ENCODE measurements at regions not wholly inside any gene's neighbourhood (a gene's known extent, or its start where the extent isn't known, plus 50 kb on each side); places are given as distances from the start of the nearest gene placed in this dataset.

DNA sequence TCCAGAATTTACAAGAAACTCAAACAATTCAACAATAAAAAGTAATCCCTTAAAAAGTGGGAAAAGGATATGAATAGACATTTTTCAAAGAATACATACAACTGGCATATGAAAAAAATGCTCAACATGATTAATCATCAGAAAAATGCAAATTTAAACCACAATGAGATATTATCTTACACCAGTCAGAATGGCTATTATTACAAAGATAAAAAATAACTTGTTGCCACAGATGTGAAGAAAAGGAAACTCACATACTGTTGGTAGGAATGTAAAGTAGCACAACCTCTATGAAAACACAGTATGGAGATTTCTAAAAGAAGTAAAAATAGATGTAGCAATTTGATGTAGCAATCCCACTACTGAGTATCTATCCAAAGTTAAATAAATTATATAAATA, 65.1 kb upstream of the DIAPH2 start:
- Histone ChIP-seq H3K4me1 (ENCODE audit: insufficient read depth, low read length) (no peaks in the 10 kb centered on the region), H3K79me2 (ENCODE audit: insufficient read depth, low read length) (no peaks in the 10 kb centered on the region), H4K20me1 (ENCODE audit: insufficient read depth, low read length) (no peaks in the 10 kb centered on the region), H3K9ac (ENCODE audit: low read depth, low read length) (no peak overlapping the region), H3K4me3 (ENCODE audit: low read depth in 1 of 2, low read length in 2 of 2) (no peak overlapping the region), H2AFZ (ENCODE audit: low read depth, low read length) (no peak overlapping the region), H3K36me3 (ENCODE audit: insufficient read depth, low read length) (no peaks in the 10 kb centered on the region), H3K27me3 (ENCODE audit: insufficient read depth, low read length, poor library complexity) (no peaks in the 10 kb centered on the region), H3K9me3 (ENCODE audit: insufficient read depth, low read length, severe bottlenecking) (no peaks in the 10 kb centered on the region), H3K27ac (ENCODE audit: low read length) (no peak overlapping the region), H3K4me2 (ENCODE audit: insufficient read depth, low read length) (no peak overlapping the region)
- TF ChIP-seq EZH2 (IDR thresholded peaks at IDR 0.05; ENCODE audit: borderline replicate concordance, low read depth, low read length, severe bottlenecking), result no peak
- TF ChIP-seq CTCF (IDR thresholded peaks at IDR 0.05; ENCODE audit: borderline replicate concordance, extremely low read depth, low read length, poor library complexity, severe bottlenecking), result no peak
- ATAC-seq (ENCODE audit: insufficient read depth, low read depth) (no peak), DNase-seq (no peak)

DNA sequence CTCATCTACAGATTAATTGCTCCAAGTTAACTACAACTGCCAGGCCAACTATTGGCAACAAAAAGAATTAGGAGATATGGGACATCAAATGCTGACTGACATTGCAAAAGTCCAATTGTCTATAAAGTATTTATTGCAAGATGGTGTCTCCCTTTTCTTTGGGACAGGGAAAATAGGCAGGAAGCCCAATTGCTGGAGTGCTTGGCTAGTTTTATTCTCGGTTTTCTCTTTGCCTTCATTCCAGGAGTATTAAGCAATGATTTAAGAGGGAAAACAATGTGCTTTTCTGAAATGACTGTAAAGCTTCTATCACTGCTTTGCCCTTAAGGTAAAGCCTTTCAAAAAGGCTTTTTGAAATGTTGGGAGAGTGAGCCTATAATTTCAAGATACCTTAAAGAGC, 62.8 kb upstream of the DIAPH2 start:
- no peaks in the 10 kb centered on the region for H3K9me3 ChIP-seq (ENCODE audit: insufficient read depth, low read length, severe bottlenecking)
- TF ChIP-seq EZH2 (IDR thresholded peaks at IDR 0.05; ENCODE audit: borderline replicate concordance, low read depth, low read length, severe bottlenecking) (no peak), CTCF (IDR thresholded peaks at IDR 0.05; ENCODE audit: borderline replicate concordance, extremely low read depth, low read length, poor library complexity, severe bottlenecking) (no peak)
- no peak overlapping the region for H3K27ac ChIP-seq (ENCODE audit: low read length)
- H3K4me1 ChIP-seq (ENCODE audit: insufficient read depth, low read length), result no peaks in the 10 kb centered on the region
- no peak overlapping the region for H3K9ac ChIP-seq (ENCODE audit: low read depth, low read length)
- no peak for DNase-seq
- H2AFZ ChIP-seq (ENCODE audit: low read depth, low read length), result no peak overlapping the region
- H3K27me3 ChIP-seq (ENCODE audit: insufficient read depth, low read length, poor library complexity), result no peaks in the 10 kb centered on the region
- no peaks in the 10 kb centered on the region for H3K79me2 ChIP-seq (ENCODE audit: insufficient read depth, low read length)
- no peaks in the 10 kb centered on the region for H3K36me3 ChIP-seq (ENCODE audit: insufficient read depth, low read length)
- H4K20me1 ChIP-seq (ENCODE audit: insufficient read depth, low read length), result no peaks in the 10 kb centered on the region
- no peak overlapping the region for H3K4me3 ChIP-seq (ENCODE audit: low read depth in 1 of 2, low read length in 2 of 2)
- no peak for ATAC-seq (ENCODE audit: insufficient read depth, low read depth)
- H3K4me2 ChIP-seq (ENCODE audit: insufficient read depth, low read length), result no peak overlapping the region
